ENCODE measurements at regions not wholly inside any gene's neighbourhood (a gene's known extent, or its start where the extent isn't known, plus 50 kb on each side); places are given as distances from the start of the nearest gene placed in this dataset.

GRCh38 chr2:105953942-105954341 lies 209.2 kb downstream of the NCK2 start:
- in situ Hi-C loops (cut with HindIII; ENCODE audit: low pct_ligation_motif_present, low pct_unique_long_range_greater_than_20kb, low sequenced_read_pairs): no loop called here
- DNase-seq: no peak

GRCh38 chr2:105952131-105952530 lies 207.4 kb downstream of the NCK2 start:
- no peak for DNase-seq
- in situ Hi-C loops (cut with HindIII; ENCODE audit: low pct_ligation_motif_present, low pct_unique_long_range_greater_than_20kb, low sequenced_read_pairs): no loop called here

- no peak for DNase-seq
- in situ Hi-C loops (cut with HindIII; ENCODE audit: low pct_ligation_motif_present, low pct_unique_long_range_greater_than_20kb, low sequenced_read_pairs): no loop called here
Observed at GRCh38 chr2:105951384-105951694, 206.6 kb downstream of the NCK2 start.

GRCh38 chr2:105950521-105951383 lies 206.0 kb downstream of the NCK2 start:
- in situ Hi-C loops (cut with HindIII; ENCODE audit: low pct_ligation_motif_present, low pct_unique_long_range_greater_than_20kb, low sequenced_read_pairs): no loop called here
- DNase-seq: no peak

- in situ Hi-C loops (cut with HindIII; ENCODE audit: low pct_ligation_motif_present, low pct_unique_long_range_greater_than_20kb, low sequenced_read_pairs): no loop called here
- no peak for DNase-seq
Observed at GRCh38 chr2:105943977-105944376, 199.3 kb downstream of the NCK2 start.
